ENCODE measurements at regions not wholly inside any gene's neighbourhood (a gene's known extent, or its start where the extent isn't known, plus 50 kb on each side); places are given as distances from the start of the nearest gene placed in this dataset.

GRCh38 chr6:121885399-121886152, 450.1 kb downstream of the GJA1 start:
- DNase-seq = no peak

GRCh38 chr6:121886223-121886830, 450.9 kb downstream of the GJA1 start:
- no peak for DNase-seq

GRCh38 chr6:121887724-121888123, 452.3 kb downstream of the GJA1 start:
- DNase-seq = no peak

- peak; percentile 55 for DNase-seq
These were observed 455.0 kb downstream of the GJA1 start for GRCh38 chr6:121890307-121890910.

- peak; percentile 73 for DNase-seq
These were observed 460.3 kb downstream of the GJA1 start for GRCh38 chr6:121895731-121896130.

- no peak for DNase-seq
These were observed 460.9 kb downstream of the GJA1 start for GRCh38 chr6:121896363-121896762.

- DNase-seq = no peak
These were observed 461.3 kb downstream of the GJA1 start for GRCh38 chr6:121896771-121897170.

- DNase-seq = no peak
These were observed 461.9 kb downstream of the GJA1 start for GRCh38 chr6:121897337-121897760.

GRCh38 chr6:121901432-121901831, 466.0 kb downstream of the GJA1 start:
- no peak for DNase-seq

GRCh38 chr6:121904559-121904958, 469.1 kb downstream of the GJA1 start:
- no peak for DNase-seq

- no peak for DNase-seq
These were observed 477.5 kb downstream of the GJA1 start for GRCh38 chr6:121912905-121913304.

GRCh38 chr6:121917263-121917829, 481.9 kb downstream of the GJA1 start:
- DNase-seq = no peak

GRCh38 chr6:121917834-121918559, 481.5 kb upstream of the HSF2 start:
- no peak for DNase-seq

GRCh38 chr6:121920616-121921015, 478.8 kb upstream of the HSF2 start:
- no peak for DNase-seq

GRCh38 chr6:121925024-121925423, 474.4 kb upstream of the HSF2 start:
- DNase-seq = no peak

- no peak for DNase-seq
These were observed 473.8 kb upstream of the HSF2 start for GRCh38 chr6:121925534-121926255.

- no peak for DNase-seq
These were observed 470.2 kb upstream of the HSF2 start for GRCh38 chr6:121929301-121929700.

- DNase-seq = no peak
These were observed 467.1 kb upstream of the HSF2 start for GRCh38 chr6:121932076-121932991.

- DNase-seq = no peak
These were observed 465.0 kb upstream of the HSF2 start for GRCh38 chr6:121934451-121934850.

- DNase-seq = no peak
These were observed 458.7 kb upstream of the HSF2 start for GRCh38 chr6:121940728-121941127.

- DNase-seq = no peak
These were observed 455.1 kb upstream of the HSF2 start for GRCh38 chr6:121944354-121944753.

Measured in NCI-H82 (cell line).